ENCODE measurements at regions not wholly inside any gene's neighbourhood (a gene's known extent, or its start where the extent isn't known, plus 50 kb on each side); places are given as distances from the start of the nearest gene placed in this dataset.

DNA sequence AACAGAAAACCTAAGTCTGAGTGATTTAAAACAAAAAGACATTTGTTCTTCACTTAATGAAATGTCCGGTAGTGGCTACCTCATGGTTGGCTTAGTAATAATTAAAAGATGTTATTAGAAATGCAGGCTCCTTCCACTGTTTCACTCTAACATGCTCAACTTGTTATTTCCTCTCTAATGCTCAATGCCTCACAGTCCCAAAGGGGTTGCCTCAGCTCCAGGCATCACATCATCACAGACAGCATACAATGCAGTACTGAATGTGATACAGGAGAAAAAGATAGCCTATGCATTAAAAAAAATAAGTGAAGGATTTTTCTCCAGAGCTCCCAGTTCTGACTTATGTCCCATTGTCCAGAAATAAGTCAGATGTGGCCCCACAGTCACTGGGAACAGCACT, 1077.0 kb upstream of the TMEM132C start:
- DNase-seq (ENCODE audit: low spot score), result no peak
- in situ Hi-C loops (cut with MboI; ENCODE audit: low pct_unique_long_range_greater_than_20kb, low sequenced_read_pairs, unreplicated experiment), result no loop called here
- TF ChIP-seq, protein P1, sequence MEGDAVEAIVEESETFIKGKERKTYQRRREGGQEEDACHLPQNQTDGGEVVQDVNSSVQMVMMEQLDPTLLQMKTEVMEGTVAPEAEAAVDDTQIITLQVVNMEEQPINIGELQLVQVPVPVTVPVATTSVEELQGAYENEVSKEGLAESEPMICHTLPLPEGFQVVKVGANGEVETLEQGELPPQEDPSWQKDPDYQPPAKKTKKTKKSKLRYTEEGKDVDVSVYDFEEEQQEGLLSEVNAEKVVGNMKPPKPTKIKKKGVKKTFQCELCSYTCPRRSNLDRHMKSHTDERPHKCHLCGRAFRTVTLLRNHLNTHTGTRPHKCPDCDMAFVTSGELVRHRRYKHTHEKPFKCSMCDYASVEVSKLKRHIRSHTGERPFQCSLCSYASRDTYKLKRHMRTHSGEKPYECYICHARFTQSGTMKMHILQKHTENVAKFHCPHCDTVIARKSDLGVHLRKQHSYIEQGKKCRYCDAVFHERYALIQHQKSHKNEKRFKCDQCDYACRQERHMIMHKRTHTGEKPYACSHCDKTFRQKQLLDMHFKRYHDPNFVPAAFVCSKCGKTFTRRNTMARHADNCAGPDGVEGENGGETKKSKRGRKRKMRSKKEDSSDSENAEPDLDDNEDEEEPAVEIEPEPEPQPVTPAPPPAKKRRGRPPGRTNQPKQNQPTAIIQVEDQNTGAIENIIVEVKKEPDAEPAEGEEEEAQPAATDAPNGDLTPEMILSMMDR (IDR thresholded peaks at IDR 0.05; ENCODE audit: extremely low read depth, insufficient read depth, missing control alignments), result no peak

DNA sequence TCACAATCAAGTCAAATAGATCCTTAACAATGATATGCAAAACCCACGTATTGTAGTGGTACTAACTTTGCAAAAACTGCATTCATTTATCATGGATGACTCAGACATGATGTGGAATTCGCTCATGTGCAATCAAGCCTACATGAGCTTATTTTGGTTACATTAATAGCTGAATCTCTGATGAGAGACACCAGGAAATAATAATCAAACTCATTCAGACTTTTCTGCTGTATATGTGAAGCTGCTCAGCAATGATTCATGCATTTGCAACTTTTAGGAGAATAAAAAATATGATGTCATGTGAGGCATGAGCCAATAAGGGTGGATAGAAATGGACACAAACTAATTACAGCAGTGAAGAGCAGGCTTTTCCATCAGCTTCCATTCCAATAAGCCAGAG, 1075.8 kb upstream of the TMEM132C start:
- DNase-seq (ENCODE audit: low spot score), result no peak
- TF ChIP-seq, protein P1 (IDR thresholded peaks at IDR 0.05; ENCODE audit: extremely low read depth, insufficient read depth, missing control alignments), result no peak
- in situ Hi-C loops (cut with MboI; ENCODE audit: low pct_unique_long_range_greater_than_20kb, low sequenced_read_pairs, unreplicated experiment), result no loop called here

GRCh38 chr12:127192391-127192790, 1074.6 kb upstream of the TMEM132C start:
- no peak for DNase-seq (ENCODE audit: low spot score)
- in situ Hi-C loops (cut with MboI; ENCODE audit: low pct_unique_long_range_greater_than_20kb, low sequenced_read_pairs, unreplicated experiment), result no loop called here

GRCh38 chr12:127193341-127193740, 1073.6 kb upstream of the TMEM132C start:
- DNase-seq (ENCODE audit: low spot score), result no peak
- in situ Hi-C loops (cut with MboI; ENCODE audit: low pct_unique_long_range_greater_than_20kb, low sequenced_read_pairs, unreplicated experiment), result no loop called here
- TF ChIP-seq, protein P1 (IDR thresholded peaks at IDR 0.05; ENCODE audit: extremely low read depth, insufficient read depth, missing control alignments), result no peak

More at GRCh38 chr12:127192391-127192790, 1074.6 kb upstream of the TMEM132C start:
- TF ChIP-seq, protein P1 (IDR thresholded peaks at IDR 0.05; ENCODE audit: extremely low read depth, insufficient read depth, missing control alignments), result no peak

GRCh38 chr12:127194176-127194575, 1072.8 kb upstream of the TMEM132C start:
- in situ Hi-C loops (cut with MboI; ENCODE audit: low pct_unique_long_range_greater_than_20kb, low sequenced_read_pairs, unreplicated experiment), result no loop called here
- TF ChIP-seq, protein P1 (IDR thresholded peaks at IDR 0.05; ENCODE audit: extremely low read depth, insufficient read depth, missing control alignments), result no peak
- no peak for DNase-seq (ENCODE audit: low spot score)

- in situ Hi-C loops (cut with MboI; ENCODE audit: low pct_unique_long_range_greater_than_20kb, low sequenced_read_pairs, unreplicated experiment), result no loop called here
- no peak for DNase-seq (ENCODE audit: low spot score)
- TF ChIP-seq, protein P1 (IDR thresholded peaks at IDR 0.05; ENCODE audit: extremely low read depth, insufficient read depth, missing control alignments), result no peak
Measured at GRCh38 chr12:127205781-127206555, 1061.0 kb upstream of the TMEM132C start.

Data from GM13977 (cell line).